Endothelial cell of umbilical vein (primary cell): ENCODE measurements at regions not wholly inside any gene's neighbourhood (a gene's known extent, or its start where the extent isn't known, plus 50 kb on each side); places are given as distances from the start of the nearest gene placed in this dataset.

Source experiments
- CTCF ChIP-seq, 2 donors: IDR thresholded peaks; 1 replicate in 1 of 2; 2 replicates in 1 of 2; pipeline ENCODE4 v1.5.1; 2011; ENCODE audit warnings: low read length in 2 of 2, mild to moderate bottlenecking in 2 of 2, moderate library complexity in 2 of 2, control low read depth in 1 of 2, inconsistent platforms in 1 of 2, low read depth in 1 of 2; ENCODE audit not compliant: insufficient read depth in 1 of 2; ENCODE audit errors: extremely low read depth in 1 of 2
- EZH2 ChIP-seq: IDR thresholded peaks from 2 replicates; pipeline ENCODE4 v1.6.1; 2012; ENCODE audit warnings: borderline replicate concordance, low read depth, mild to moderate bottlenecking, moderate library complexity, low read length, inconsistent platforms; ENCODE audit not compliant: severe bottlenecking
- FOS ChIP-seq: IDR thresholded peaks from 2 replicates; pipeline ENCODE4 v1.6.1; 2011; ENCODE audit warnings: mild to moderate bottlenecking, low read length, moderate library complexity, borderline replicate concordance; ENCODE audit not compliant: insufficient read depth
- GATA2 ChIP-seq: IDR thresholded peaks from 2 replicates; pipeline ENCODE4 v1.7.0; 2011; ENCODE audit warnings: low read depth, mild to moderate bottlenecking, moderate library complexity, mixed read lengths, low read length; ENCODE audit not compliant: insufficient read length, insufficient read depth
- MYC ChIP-seq: IDR thresholded peaks from one replicate; pipeline ENCODE4 v1.6.1; 2011; ENCODE audit warnings: mild to moderate bottlenecking, low read depth, low read length
- POLR2A ChIP-seq: IDR thresholded peaks from 2 replicates; pipeline ENCODE4 v1.6.1; 2012; ENCODE audit warnings: low read depth, mild to moderate bottlenecking, control low read depth, low read length
- POLR2AphosphoS5 ChIP-seq: IDR thresholded peaks from 2 replicates; pipeline ENCODE4 v1.6.1; 2012; ENCODE audit warnings: low read depth, mild to moderate bottlenecking, control low read depth, low read length, moderate library complexity; ENCODE audit not compliant: insufficient read depth

GRCh38 chr16:65294165-65294564, 172.3 kb upstream of the CDH11 start:
- TF ChIP-seq POLR2AphosphoS5 (no peak), CTCF (IDR thresholded peaks at IDR 0.05; ENCODE audit: extremely low read depth in 1 of 2, insufficient read depth in 1 of 2, low read depth in 1 of 2, low read length in 2 of 2) (no peak), POLR2A (no peak), GATA2 (no peak), MYC (no peak), EZH2 (no peak), FOS (no peak)
